Activated CD4-positive, alpha-beta T cell treated with anti-CD3 and anti-CD28 coated beads for 4 hours (primary cell): ENCODE measurements at regions not wholly inside any gene's neighbourhood (a gene's known extent, or its start where the extent isn't known, plus 50 kb on each side); places are given as distances from the start of the nearest gene placed in this dataset.

Experiments used
- DNase-seq, 2 donors: peaks; one replicate each; pipeline ENCODE4 v3.0.0-alpha.2; 2020

DNA sequence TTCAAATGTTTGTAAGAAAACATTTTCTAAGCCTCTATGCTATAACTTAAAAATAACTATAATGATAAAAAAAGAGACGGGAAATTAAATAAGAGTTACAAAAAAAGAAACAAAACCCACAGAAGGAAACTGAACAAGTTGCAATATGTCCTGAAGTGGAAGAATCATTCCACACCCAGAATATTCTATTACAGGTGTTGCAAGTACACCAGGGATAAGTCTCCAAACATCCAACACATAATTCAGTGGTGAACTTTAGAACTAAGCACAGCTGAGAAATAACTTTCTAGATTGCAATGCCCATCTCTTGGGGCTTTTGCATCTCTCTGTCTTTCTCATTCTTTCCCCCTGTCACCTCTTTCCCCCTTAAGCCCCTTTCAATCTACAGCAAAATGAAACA, 325.2 kb downstream of the BRINP1 start:
- no peak for DNase-seq

DNA sequence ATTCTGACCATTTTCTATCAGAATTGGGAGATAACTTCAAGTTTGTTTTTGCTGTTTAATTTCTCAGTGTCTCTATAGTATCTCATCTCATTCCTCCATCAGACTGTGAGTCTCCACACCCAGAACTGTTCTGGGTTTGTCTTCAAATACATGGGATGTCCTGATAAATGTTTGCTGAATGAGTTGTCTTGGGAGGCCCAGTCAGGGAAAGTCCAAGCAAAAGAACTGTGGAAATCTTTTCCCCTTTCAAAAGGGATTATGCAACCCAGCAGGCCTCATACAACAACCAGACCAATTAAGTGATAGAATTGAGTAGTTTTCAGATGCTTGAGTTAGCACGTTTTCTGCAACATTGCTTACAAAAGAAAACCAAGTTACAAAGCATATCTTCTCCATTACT, 324.4 kb downstream of the BRINP1 start:
- no peak for DNase-seq

DNA sequence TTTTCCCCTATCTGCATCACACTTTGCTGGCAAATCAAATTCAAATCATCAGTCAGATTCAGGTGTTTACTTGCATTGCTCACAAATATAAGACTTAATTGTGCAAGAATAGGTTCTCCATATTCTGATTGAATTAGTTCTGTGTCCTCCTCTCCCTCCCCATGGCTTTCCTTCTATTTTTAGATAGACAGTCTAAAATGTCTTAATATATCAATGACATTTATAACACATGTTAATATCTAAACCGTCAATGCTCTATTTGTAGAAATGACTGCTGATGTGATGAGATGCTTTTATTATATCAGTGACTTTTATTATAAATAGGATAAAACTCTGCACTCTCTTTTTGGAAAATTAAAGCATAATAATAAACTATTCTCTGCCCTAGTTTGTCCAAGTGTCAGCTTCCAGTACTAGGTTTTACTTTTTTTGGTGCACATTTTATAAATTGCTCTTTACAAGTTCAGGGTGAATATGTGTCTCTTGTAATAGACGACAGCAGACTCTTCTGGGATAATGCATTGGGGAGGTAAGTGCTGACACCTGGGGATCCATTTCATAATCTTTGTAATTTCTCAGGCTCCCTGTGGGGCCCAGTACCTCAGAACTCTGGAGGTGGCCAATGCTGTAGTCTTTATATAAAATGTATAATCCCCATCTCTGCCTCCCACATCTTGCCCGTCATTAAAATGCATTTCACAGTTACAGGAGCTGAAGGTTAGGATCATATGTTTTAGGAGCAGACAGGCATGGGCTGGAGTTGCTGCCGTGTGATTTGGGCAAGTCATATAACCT, 321.5 kb downstream of the BRINP1 start:
- DNase-seq, result no peak

GRCh38 chr9:119050281-119050680, 319.0 kb downstream of the BRINP1 start:
- no peak for DNase-seq

DNA sequence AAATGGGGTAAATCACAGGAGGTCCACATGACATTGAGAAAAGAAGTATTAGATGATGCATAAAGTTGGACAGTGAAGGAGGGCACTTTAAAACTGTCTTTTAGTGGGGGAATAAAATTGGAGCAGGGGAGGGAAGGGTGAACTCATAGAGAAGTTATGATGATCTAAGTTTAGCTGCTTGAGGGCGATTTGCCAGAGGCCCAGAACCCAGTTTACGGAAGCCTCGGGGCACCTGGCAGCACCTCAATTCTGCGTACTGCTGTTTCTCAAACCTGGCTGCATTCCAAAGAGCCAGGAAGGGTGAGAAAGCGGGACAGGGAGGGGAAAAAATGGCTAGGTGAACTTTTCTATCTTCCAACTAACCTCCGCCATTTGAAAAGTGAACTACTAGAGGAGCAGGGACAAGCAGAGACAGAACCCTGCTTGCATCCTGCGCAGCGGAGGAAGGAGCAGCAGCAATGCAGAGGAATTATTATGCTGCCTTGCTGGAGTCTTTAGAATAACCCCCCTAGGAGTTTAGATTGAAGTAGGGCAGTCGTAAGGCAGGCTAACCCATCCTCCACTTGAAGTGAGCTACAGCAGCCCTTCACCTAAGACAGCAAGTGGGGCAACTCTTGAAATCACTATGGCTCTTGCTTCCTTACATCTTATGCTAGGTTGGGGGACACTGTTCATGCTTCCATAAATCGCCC, 316.8 kb downstream of the BRINP1 start:
- DNase-seq, result no peak

DNA sequence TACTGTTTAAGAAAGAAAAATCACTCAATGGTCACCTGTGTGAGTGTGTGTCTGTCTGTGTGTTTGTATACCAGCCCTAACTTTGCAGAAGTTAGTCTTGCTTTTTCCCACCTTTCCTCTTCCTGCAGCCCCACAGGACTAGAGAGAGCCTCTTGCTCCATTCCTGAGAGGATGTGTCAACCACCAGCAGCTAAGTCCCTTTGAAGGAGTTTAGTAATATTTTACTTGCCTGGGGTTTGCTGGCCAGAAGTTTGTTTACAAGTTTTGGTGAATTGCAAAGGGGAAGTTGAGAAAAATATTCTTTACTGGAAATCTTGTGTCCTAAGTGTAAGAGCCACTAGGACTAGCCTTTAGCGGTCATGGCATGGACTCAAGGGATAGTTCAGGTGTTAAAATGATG, 316.2 kb downstream of the BRINP1 start:
- no peak for DNase-seq

DNA sequence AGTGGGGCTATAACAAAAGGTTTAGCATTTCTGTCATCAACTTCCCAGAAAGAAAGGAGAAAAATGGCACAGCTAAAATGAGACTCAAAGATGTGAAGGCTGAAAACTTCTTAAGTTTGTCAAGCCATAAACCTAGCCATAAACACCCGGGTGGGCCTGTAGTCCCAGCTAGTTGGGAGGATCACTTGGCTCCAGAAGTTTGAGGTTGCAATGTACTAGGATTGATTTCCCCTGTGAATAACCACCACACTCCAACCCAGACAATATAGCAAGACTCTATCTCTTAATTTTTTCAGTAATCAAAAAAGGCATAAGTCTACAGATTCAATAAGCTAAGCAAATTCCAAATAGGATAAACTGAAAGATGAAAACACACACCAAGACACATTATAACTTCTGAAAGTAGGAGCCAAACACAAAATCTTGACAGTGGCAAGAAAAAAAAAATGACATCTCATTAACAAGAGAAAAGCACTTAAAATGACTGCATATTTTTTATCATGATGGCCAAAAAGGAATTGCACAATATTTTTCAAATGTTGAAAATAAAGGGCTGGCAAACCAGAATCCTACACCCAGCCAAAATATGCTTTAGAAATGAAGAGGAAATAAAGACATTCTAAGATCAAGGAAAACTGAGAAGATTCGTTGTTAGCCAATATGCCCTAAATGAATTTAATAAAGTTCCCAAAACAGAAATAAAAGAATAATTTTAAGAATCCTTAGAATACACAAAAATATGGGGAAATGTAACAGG, 308.4 kb downstream of the BRINP1 start:
- no peak for DNase-seq

DNA sequence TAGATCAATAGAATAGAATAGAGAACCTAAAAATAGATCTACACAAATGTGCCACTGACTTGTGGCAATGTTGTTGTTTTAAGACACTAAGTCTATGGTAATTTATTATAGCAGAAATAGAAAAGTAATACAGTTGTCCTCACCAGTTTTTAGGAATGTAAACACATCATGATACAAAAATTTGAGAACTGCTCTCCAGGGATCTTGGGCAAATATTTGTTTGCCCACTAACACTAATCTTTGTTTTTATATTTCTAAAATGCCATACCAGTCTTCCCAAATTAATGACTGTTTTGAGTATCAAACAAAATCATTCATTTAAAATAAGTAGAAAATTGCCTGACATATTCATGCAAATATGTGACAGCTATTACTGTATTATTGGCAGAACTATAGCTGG, 297.6 kb downstream of the BRINP1 start:
- no peak for DNase-seq

- no peak for DNase-seq
Observed at GRCh38 chr9:119074017-119074416, 295.2 kb downstream of the BRINP1 start.

DNA sequence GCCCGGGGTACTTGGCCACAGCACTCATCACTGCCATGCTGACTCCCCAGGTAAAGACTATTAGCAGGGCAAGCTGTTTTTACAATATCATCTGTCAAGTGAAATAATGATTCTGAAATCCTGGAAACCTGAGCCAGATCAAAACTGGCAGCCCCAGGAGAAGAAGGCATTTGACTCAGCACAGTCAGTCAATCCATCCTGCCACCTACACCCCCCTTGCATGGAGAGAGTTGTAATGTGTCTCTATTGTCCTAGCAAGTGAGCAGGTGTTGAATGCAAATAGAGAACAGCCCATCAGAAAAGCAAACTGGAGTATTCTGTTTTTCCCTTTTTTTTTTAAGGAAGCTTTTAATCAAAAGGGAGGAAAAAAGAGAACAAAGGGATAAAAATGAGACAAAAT, 291.2 kb downstream of the BRINP1 start:
- DNase-seq, result no peak

DNA sequence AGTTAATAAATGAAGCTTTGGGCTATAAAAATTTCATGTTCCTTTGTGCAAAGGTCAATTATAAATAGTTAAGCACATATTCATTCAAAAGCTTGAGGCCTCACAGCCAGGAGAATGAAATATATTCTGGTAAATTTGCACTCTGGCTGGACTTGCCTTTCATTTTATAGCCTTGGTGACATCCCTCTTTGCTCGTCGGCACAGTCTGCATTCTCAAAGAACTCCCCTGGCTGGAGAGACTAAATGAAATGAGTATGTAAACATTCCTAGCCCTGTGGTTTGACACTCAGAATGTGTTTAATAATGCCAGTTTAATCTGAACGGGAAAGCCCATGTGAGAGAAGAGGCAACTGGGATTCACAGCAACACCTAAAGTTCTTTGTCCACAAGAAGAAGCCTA, 285.6 kb downstream of the BRINP1 start:
- no peak for DNase-seq

DNA sequence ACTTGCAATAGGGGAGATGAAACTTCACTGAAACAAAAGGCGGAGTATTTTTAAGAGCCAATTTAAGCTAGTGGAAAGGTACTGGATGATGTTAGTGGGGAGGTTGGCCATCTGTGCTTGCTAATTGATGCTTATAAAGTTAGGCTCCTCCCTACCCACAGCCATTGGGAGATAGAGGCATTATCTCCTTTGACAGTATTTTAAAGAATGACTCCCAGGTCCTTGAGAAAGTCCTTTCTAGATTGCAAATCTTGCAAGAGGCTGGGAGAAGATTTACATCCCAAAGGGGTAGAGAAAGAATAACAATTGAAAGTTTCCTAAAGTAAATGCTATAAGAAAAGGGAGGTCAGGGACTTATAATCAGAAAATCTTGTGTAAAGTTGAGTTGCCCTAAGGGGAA, 282.6 kb downstream of the BRINP1 start:
- no peak for DNase-seq

GRCh38 chr9:119088002-119088547, 281.2 kb downstream of the BRINP1 start:
- DNase-seq, result no peak

DNA sequence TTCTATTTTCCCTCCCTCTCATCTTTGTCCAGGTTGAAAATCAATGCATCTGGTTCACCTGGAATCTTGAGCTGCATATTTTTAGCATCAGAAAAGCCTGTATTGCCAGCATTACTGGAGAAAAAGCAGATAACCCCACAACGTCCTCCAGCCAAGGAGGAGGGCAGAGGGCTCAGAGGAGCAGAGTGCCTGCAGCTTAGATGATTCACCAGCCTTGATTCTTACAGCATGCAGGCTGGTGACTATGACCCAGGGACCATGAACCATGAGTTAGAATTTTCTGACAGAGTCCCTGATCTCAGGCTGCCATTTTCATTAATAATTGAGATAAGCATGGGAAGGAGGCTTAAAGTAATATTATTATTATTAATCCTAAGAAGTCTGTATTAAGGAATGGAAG, 278.2 kb downstream of the BRINP1 start:
- no peak for DNase-seq

DNA sequence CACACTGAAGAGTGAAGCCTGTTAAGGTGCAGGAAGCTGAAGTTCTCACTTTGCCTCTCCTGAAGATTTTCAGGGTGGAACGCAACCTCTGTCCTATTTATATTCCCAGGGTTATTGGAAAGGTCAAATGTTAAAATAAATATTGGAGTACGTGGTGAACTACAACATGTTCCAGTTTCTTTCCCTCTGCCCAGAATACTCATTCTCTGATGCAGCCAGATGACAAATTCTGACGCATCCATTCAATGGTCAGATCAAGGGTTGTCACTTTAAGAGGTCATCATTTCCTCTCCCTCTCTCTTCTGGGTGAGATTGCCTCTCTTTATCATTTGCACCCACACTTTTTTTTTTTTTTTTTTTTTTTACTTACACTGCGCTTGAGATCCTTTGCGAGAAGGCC, 277.1 kb downstream of the BRINP1 start:
- no peak for DNase-seq

DNA sequence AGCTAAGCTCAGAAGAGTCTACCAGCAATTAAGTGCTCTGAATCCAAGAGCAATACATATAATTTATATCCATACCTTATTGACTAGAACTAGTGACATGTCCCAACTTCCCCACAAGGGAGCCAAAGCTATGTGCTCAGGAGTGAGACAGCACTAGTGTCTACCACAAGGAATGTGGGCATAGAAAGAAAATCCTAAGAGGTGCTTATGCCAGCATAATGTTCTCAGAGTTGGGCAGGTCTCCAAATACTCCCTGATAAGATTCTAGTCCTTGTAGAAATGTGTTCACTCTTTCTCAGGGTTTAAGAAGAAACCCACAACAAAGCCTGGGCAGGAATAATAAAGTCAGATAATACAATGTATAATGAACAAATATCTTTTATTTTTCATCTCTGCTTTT, 275.1 kb downstream of the BRINP1 start:
- DNase-seq, result no peak

- no peak for DNase-seq
Observed at GRCh38 chr9:119095072-119095471, 274.2 kb downstream of the BRINP1 start.

DNA sequence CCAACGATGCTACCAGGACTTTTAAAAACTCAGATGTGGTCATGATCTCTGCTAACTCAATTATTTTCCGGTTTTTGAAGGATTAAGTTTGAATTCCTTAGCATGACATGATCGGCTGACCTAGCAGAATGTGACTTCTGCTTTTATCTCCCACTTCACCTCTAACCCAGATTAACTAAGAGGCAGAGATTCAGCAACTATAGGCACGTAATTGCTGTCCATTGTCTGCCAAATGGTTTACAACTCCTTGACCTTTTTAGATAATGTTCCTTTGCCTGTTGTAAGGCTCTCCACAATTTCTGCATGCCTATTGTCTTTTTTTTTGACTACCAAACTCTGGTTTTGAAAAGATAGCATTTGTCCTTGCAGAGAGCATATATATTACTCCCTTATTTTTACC, 268.2 kb downstream of the BRINP1 start:
- no peak for DNase-seq

- no peak for DNase-seq
Observed at GRCh38 chr9:119114681-119115080, 254.6 kb downstream of the BRINP1 start.
